ENCODE measurements at regions not wholly inside any gene's neighbourhood (a gene's known extent, or its start where the extent isn't known, plus 50 kb on each side); places are given as distances from the start of the nearest gene placed in this dataset.
"Not testable (repeated sequence)": the region's sequence is repeated elsewhere in the genome, so short reads cannot be mapped to it uniquely, and the experiment has no call there.

DNA sequence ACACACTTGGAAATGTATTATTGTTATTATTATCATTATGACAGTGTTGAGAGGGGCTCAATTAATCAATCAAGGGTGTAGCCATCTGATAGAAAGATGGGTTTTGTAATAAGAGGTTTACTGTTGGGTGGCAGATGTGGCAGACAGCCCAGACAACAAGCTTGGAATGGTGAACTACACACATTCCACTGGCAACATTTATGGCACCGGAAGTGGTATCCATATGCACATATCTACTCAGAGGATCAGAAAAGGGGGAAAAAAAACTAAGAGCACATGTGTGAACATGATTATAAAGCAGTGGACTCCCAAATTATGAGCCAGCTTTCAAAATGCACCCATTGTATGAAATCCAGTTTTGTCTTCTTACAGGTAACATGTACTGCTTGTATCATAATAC is 125.9 kb upstream of the ARX start:
- DNase-seq (ENCODE audit: low spot score), result no peak

DNA sequence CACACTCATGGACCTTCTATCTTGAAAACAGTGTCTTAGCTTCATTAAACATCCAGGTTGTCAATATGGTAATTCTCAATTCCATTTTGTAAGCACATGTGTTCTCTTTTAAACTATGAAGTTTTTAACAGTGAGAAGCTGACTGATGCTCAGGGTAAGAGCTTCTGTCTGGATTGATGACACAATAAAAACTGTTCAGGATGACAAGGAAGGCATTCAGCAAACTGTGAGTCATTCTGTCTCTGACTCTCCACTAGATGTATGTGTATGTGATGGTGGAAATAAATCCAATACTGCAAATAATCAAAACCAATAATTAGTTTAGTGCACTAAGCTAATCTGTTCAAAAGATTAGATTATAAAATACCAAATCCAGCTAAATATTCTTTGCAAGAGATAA is 115.3 kb upstream of the ARX start:
- DNase-seq (ENCODE audit: low spot score), result no peak

DNA sequence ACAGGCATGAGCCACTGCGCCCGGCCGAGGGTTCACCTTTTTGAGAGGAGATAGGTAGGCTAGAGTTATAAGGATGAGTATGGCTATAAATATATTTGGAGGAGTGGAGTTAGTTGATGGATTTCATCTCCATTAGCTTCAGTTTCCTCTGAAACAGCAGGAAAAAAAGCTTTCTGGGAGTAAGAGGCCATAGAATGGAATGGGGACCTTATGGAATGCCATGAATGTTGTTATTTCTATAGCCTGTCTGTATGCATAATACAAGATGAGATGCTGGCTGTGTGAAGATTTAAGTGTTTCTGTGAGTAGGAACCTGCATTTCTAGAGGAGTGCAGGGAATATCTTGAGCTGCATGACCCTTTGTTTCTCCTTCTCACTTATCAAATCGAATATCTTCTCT is 114.9 kb upstream of the ARX start:
- no peak for DNase-seq (ENCODE audit: low spot score)

DNA sequence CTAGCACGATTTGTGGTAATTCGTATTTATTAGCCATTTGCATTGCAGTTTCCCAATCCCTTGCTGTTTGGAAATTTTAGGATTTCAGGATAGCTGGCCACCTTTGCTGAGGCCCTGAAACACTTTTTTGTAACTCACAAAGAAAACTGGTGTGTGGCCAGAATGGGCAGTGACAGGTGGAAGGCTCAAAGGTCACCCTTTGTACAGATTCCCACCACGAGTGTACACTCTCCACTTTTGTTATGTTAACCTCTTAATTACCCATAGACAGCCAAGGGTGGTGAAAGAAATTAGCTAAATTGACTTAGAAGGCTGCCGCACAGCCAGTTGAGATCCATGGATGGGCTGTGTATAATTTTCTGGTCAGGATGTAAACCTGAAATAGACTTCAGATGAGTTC is 109.7 kb upstream of the ARX start:
- DNase-seq (ENCODE audit: low spot score), result no peak

DNA sequence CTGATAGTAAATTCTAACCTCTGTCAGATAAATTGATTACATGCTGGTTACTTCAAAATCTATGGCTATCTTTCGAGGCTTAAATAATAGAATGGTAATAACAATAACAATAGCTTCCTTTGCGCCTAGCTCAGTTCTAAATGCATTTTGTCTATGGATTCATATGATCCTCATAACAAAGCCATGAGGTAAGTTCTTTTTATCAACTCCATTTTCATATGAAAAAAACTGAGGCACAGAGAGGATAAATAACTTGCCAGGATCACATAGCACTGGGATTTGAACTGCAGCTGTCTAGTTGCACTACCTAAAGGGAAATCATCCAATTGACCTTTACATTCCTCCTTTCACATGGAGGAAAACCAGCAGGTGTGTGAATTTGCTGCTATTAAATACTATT is 108.6 kb upstream of the ARX start:
- no peak for DNase-seq (ENCODE audit: low spot score)

DNA sequence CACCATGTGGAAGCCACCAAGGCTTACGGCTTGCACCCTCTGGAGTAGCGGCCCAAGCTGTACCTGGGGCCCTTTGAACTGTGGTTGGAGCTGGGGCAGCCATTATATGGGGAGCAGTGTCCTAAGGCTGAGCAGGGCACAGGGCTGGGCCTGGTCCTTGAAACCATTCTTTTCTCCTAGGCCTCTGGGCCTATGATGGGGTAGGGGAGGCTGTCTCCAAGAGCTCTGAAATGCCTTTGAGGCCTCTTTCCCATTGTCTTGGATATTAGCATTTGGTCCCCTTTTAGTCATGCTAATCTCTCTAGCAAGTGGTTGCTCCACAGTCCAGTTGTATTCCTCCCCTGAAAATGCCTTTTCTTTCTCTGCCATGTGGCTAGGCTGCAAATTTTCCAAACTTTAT is 96.4 kb upstream of the ARX start:
- no peak for DNase-seq (ENCODE audit: low spot score)

DNA sequence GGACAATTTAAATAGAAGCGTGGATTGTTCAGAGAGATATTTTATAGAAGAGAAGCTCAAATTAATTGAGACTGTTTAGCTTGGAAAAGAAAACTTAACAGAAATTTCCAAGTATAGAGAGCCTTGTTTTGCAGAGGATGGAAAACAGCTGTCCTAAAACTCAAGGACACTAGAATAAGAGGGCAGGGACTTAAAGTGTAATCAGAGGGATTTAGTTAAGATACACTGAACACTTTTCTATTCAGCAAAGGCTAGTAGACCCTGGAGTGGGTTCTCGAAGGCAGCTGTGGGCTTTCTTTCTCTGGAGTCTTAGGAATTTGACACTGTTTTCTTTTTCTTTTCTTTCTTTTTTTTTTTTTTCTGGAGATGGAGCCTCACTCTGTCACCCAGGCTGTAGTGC is 92.7 kb upstream of the ARX start:
- no peak for DNase-seq (ENCODE audit: low spot score)

DNA sequence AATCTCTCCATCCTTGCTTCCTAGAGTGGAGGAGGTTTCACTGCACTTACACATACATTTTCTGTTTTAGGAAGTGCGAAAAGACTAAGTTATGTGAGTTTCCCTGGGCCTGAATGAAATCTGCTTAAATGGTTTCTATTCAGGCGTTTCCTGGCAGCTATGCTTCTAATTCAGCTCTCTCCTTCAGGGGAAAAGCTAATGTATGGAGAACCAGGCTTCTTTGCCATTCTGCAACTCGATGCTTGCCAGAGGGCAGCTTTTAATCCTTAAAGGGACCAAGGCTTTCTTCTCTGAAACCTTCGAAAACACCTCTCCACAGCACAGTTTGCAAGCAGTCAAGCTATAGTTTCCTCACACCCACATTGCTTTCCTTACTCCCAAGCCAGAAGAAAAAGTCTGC is 89.5 kb upstream of the ARX start:
- no peak for DNase-seq (ENCODE audit: low spot score)

DNA sequence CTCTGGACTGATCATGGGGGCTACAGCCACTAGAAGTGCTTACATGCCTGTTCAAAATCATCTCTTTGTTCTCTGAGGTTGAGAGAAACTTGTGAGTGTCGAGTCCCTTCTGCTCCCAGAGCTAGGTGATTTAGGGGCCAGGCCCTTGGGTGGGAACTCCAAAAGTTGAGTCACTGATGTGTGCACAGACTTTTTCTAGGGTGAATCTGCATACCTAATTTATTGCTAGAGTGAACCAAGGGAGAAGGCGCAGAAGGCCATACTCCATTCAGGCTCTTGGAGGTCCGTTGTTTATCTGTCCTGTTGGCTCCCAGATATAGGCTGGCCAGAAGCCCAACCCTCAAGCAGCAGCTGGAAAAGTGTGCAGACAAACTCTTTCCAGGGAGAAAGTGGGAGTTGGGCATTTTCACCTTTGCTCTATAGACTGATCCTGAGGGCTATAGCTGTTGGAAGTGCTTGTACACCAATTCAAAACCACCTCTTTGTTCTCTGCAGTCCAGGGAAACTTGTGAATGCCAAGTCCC is 80.8 kb upstream of the ARX start:
- DNase-seq (ENCODE audit: low spot score), result no peak

DNA sequence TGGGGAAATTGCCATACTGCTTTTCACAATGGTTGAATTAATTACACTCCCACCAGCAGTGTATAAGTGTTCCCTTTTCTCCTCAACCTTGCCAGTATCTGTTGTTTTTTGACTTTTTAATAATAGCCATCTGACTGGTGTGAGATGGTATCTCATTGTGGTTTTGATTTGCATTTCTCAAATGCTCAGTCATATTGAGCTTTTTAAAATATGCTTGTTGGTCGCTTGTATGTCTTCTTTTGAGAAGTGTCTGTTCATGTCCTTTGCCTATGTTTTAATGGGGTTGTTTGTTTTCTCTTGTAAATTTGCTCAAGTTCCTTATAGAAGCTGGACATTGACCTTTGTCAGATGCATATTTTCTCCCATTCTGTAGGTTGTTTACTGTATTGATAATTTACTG is 75.4 kb upstream of the ARX start:
- DNase-seq (ENCODE audit: low spot score), result not testable (repeated sequence)

DNA sequence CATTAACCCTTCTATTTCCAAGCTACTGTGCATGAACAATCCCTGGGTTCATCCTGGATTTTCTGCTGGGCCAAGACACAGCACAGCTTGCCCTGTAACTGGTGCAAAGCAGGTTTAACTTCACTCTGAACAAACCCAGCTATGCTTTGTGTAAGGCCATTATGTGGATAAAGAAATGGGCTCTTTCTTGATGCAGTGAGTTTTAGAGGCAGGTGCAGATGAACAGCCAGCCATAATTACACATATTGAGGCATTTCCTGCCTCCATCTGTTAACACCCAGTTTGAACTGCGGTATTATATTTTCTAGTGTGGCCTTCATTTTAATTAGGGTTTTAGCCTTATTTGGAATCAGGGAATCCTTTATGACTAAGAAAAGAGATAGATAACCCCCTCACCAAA is 68.7 kb upstream of the ARX start:
- DNase-seq (ENCODE audit: low spot score), result no peak

DNA sequence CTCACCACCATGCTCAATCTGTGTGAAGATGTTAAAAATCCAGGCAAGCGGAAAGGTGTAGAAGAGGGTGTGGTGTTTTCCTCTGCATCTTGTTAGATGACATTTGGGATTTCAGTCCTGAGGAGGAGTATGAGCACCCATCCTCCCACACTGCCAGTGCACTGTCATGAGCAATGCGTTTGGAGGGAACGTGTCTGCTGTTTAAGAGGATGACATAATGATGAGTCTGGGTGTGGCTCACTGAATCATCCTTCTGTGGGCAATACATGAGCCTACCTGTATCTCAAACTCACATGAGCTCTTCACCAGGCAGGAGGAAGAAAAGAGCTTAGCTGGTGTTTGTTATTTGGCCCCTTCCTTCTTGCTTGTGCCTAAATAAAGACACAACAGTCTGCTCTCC is 67.9 kb upstream of the ARX start:
- no peak for DNase-seq (ENCODE audit: low spot score)

DNA sequence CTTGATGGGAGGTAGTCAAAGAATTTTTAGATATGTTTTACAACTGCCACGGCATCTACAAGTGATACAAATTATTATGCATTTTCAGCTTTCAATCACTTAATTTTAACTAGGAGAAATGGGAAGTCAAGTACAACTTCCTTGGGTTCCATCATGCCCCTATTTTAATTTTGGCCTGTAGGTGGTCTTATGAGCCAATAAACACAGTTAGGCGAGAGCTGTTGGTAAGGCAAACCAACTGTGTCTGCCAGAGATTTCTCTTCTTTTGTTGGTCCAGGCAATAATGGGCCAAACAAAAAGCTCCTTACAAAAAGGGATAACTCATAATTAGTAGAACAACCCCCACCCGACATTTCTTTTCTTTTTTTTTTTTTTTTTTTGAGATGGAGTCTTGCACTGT is 63.3 kb upstream of the ARX start:
- no peak for DNase-seq (ENCODE audit: low spot score)

DNA sequence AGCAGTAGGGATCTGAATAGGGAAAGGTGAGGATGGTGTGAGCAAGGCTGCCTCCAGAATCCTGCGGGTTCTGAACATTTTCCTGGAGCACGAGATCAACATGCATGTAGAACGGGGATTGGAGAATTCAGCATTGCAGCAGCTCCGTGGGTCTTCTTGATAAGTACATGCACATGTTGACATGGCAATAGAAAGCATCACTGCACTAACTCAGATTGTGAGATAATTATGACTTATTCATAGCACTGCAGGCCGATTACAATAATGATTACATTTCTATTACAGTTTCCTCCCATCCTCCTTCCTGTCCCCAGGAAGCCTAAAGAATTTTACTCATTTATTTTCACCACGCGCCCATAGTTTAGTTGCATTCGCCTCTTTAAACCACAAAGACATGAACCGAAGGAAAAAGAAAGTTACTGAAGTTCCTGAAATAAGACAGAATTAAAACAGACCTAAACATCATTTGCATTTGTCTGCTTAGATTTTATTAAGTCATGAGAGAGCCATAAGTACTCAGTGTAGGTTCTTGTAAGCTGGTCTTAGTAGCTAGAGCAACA is 61.3 kb upstream of the ARX start:
- DNase-seq (ENCODE audit: low spot score), result no peak

DNA sequence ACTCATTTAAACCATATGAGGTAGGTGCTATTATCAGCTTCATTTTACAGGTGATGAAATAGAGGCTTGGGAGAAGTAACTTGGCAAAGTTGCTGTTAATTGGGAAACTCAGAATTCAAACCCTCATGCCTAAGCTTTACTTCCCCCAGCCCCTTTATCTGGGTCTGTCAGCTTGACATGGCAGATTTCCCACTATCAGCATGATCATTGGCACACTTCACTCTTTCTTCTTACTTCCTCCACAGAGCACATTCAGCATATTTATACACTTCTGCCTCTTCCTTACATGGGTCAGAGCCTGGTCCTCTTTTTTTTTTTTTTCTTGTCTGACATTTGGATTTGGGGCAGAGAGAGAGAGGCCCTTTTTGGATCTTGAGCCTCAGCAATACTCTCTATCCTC is 56.5 kb upstream of the ARX start:
- no peak for DNase-seq (ENCODE audit: low spot score)

DNA sequence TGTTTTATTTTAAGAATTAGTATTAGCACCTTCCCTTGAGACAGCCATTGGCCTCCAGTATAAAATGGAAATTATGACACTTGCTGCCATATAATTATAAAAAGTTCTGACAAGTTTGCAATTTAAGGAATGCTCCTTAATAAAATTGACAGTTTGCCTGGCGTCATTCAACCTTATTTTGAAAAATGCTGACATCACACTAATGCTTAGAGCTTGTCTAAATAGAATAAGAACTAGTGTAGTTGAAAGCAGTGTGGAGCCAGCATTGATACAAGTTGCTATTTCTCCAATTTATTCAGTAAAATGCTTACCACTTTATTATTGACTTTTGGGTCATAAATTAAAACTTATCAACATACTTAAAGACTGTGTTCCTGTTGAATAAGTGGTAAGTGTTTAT is 54.3 kb upstream of the ARX start:
- no peak for DNase-seq (ENCODE audit: low spot score)

DNA sequence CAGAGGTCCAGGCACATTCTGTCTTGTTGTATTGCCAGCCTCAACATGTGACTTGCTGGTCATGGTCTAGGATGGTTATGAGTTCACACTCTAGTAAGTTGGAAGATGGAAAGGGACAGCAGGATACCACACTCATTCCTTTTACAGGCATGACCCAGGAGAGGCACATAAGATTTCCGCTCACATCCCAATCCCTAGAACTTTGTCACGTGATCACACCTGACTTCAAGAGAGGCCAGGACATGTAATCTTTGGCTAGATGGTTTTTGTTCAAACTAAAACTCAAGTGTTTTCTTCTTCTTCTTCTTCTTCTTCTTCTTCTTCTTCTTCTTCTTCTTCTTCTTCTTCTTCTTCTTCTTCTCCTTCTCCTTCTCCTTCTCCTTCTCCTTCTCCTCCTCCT is 53.4 kb upstream of the ARX start:
- no peak for DNase-seq (ENCODE audit: low spot score)

DNA sequence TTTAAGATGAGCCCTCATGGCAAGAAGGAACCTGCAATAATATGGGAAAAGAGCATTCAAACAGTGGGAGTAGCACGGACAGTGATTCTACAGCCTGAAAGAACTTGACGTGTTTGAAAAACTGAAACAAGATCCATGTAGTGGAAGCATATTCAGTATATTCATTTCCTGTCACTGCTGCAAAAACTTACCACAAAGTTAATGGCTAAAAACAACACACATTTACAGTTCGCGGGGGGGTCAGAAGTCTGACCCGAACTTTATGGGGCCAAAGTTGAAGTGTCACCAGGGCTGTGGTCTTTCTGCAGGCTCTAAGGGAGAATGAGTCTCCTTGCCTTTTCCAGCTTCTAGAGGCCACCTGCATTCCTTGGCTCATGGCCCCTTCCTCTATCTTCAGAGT is 52.6 kb upstream of the ARX start:
- no peak for DNase-seq (ENCODE audit: low spot score)

DNA sequence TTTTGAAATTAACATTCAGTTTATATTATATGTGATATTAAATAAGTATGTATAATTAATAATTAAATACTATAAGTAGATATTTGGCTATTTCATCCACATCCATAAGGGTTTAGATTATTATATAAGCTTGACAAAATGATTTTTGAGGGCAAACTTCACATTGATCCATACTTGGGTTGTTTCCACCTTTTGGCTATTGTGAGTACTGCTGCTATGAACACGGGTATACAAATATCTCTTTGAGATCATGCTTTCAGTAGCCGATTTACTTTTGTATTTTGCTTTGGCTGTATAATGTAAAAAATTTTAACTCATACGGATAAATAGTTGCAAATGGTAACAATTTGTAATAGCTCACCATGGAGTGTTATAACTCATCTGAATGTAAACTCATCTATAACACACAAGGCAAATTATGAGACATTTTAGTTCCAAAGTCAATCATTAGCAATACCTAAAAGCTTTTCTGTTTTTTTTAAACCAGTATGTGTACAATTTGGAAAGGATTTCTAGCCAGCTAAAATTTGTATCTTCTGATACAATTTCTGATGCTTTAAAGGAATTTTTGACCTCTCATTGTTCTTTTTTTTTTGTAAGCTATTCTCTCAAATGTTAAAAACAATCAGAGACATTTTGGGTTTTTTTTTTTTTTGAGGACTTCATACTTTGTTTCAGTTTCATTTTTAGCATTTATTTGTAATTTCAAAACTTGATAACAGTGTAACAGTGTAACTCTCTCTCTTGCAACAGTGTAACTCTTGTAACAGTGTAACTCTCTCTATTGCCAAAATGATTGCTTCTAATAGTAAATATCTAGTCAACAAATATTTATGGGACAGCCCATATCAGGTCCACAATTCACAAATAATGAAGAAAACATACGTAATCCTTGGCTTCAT is 51.8 kb upstream of the ARX start:
- DNase-seq (ENCODE audit: low spot score), result no peak

DNA sequence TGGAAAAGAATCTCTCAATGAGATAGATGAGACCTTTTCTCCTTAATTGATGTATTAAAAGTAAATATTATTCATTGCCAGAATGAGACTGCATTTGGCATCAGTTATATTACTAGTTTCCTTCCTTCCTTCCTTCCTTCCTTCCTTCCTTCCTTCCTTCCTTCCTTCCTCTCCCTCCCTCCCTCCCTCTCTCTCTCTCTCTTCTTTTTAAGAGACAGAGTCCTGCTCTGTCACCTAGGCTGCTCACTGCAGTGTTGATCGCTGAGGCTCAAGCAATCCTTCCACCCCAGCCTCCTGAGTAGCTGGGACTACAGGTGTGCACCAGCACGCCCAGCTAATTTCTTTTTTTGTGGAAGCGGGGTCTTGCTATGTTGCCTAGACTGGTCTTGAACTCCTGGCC is 50.4 kb upstream of the ARX start:
- no peak for DNase-seq (ENCODE audit: low spot score)
